IMR-90 (cell line): ENCODE measurements at regions not wholly inside any gene's neighbourhood (a gene's known extent, or its start where the extent isn't known, plus 50 kb on each side); places are given as distances from the start of the nearest gene placed in this dataset.

ENCODE experiments used
- ATAC-seq: fragments of 200-7000 bp; cut with Tn5 transposase; 2 replicates; pipeline ENCODE4 v1.9.1; 2020; ENCODE audit warnings: low read depth, mild to moderate bottlenecking, moderate library complexity
- BruUV-seq: library from RNA; stranded (reverse); fragments of 400-500 nt; replicated peaks from 2 replicates; lab custom pipeline; 2021; lab: Mats Ljungman, UMichigan
- CTCF ChIA-PET: fragments of 300-600 bp; formaldehyde crosslinking; extraction: SDS; loops from one replicate; lab custom pipeline; 2021; ENCODE audit warnings: antibody characterized with exemption; lab: Yijun Ruan, JAX
- POLR2A ChIA-PET: fragments of 300-600 bp; sonication (Branson Sonifier 250); formaldehyde crosslinking; loops from one replicate; lab custom pipeline; 2022; ENCODE audit warnings: antibody characterized with exemption; ENCODE audit not compliant: unreplicated experiment; lab: Charles Lee
- DNase-seq: peaks from one replicate; pipeline ENCODE4 v3.0.0; 2013
- H2AFZ ChIP-seq: replicated peaks from 2 replicates; pipeline ENCODE3; 2013; ENCODE audit warnings: low read length, mild to moderate bottlenecking; ENCODE audit not compliant: poor library complexity
- H2AK5ac ChIP-seq: 2 replicates; pipeline ENCODE4 v1.6.1; 2013; ENCODE audit warnings: low read depth, low read length, inconsistent platforms
- H2AK9ac ChIP-seq: replicated peaks from 2 replicates; pipeline ENCODE3; 2013; ENCODE audit warnings: mild to moderate bottlenecking, low read depth, low read length, moderate library complexity; ENCODE audit not compliant: poor library complexity
- H2BK120ac ChIP-seq: 2 replicates; pipeline ENCODE4 v1.6.1; 2013; ENCODE audit warnings: low read depth, low read length, inconsistent platforms
- H2BK15ac ChIP-seq: 3 replicates; pipeline ENCODE4 v1.6.1; 2013; ENCODE audit warnings: low read depth, low read length, inconsistent platforms
- H2BK20ac ChIP-seq: 2 replicates; pipeline ENCODE4 v1.6.1; 2013; ENCODE audit warnings: low read depth, mild to moderate bottlenecking, inconsistent platforms, low read length, moderate library complexity
- H2BK5ac ChIP-seq: 2 replicates; pipeline ENCODE4 v1.6.1; 2013; ENCODE audit warnings: mild to moderate bottlenecking, low read depth, low read length, inconsistent platforms; ENCODE audit not compliant: poor library complexity, severe bottlenecking
- H3K14ac ChIP-seq: replicated peaks from 2 replicates; pipeline ENCODE4 v1.6.1; 2013; ENCODE audit warnings: low read depth, low read length, inconsistent platforms
- H3K18ac ChIP-seq: 2 replicates; pipeline ENCODE4 v1.6.1; 2013; ENCODE audit warnings: low read depth, low read length, control low read depth
- H3K23ac ChIP-seq: 2 replicates; pipeline ENCODE4 v1.6.1; 2013; ENCODE audit warnings: low read depth, low read length, inconsistent platforms
- H3K27ac ChIP-seq: 2 replicates; pipeline ENCODE4 v1.5.1; 2013; ENCODE audit warnings: mild to moderate bottlenecking, control low read depth, low read length; ENCODE audit not compliant: insufficient read depth
- H3K27me3 ChIP-seq: 2 replicates; pipeline ENCODE4 v1.6.1; 2013; ENCODE audit warnings: low read length; ENCODE audit not compliant: control insufficient read depth, insufficient read depth
- H3K36me3 ChIP-seq: 2 replicates; pipeline ENCODE4 v1.6.1; 2013; ENCODE audit warnings: low read length, mixed read lengths; ENCODE audit not compliant: control insufficient read depth, insufficient read depth
- H3K4ac ChIP-seq: 2 replicates; pipeline ENCODE4 v1.6.1; 2013; ENCODE audit warnings: low read depth, low read length, inconsistent platforms
- H3K4me1 ChIP-seq: 2 replicates; pipeline ENCODE4 v1.6.1; 2013; ENCODE audit warnings: low read length, mixed read lengths; ENCODE audit not compliant: control insufficient read depth, insufficient read depth
- H3K4me2 ChIP-seq: 2 replicates; pipeline ENCODE4 v1.6.1; 2013; ENCODE audit warnings: low read depth, mild to moderate bottlenecking, control low read depth, low read length, moderate library complexity
- H3K4me3 ChIP-seq: 2 replicates; pipeline ENCODE4 v1.5.1; 2013; ENCODE audit warnings: low read depth, mild to moderate bottlenecking, control low read depth, low read length, moderate library complexity; ENCODE audit not compliant: insufficient read depth
- H3K56ac ChIP-seq: 2 replicates; pipeline ENCODE4 v1.6.1; 2013; ENCODE audit warnings: low read length, inconsistent platforms; ENCODE audit not compliant: insufficient read depth; ENCODE audit errors: extremely low read depth
- H3K79me1 ChIP-seq, 2 experiments: 2 replicates each; pipeline ENCODE4 v1.6.1; 2013; ENCODE audit warnings: low read length in 2 of 2, inconsistent platforms in 1 of 2, low read depth in 1 of 2
- H3K9ac ChIP-seq: 2 replicates; pipeline ENCODE4 v1.6.1; 2013; ENCODE audit warnings: low read depth, low read length, control low read depth
- H3K9me1 ChIP-seq: 2 replicates; pipeline ENCODE4 v1.6.1; 2013; ENCODE audit warnings: low read length, inconsistent platforms; ENCODE audit not compliant: insufficient read depth
- H3K9me3 ChIP-seq: 2 replicates; pipeline ENCODE4 v1.6.1; 2013; ENCODE audit warnings: low read length; ENCODE audit not compliant: control insufficient read depth, insufficient read depth
- H4K20me1 ChIP-seq: 2 replicates; pipeline ENCODE4 v1.6.1; 2013; ENCODE audit warnings: low read length, inconsistent platforms; ENCODE audit not compliant: insufficient read depth
- H4K5ac ChIP-seq: 2 replicates; pipeline ENCODE4 v1.6.1; 2013; ENCODE audit warnings: mild to moderate bottlenecking, low read depth, low read length, control low read depth
- H4K8ac ChIP-seq, 2 experiments: 2 replicates each; pipeline ENCODE4 v1.6.1; 2013; ENCODE audit warnings: low read depth in 2 of 2, low read length in 2 of 2, control low read depth in 1 of 2, inconsistent platforms in 1 of 2
- H4K91ac ChIP-seq: 2 replicates; pipeline ENCODE4 v1.6.1; 2013; ENCODE audit warnings: low read depth, low read length, inconsistent platforms; ENCODE audit not compliant: insufficient read depth
- MAFK ChIP-seq: IDR thresholded peaks from 2 replicates; pipeline ENCODE4 v1.6.1; 2012; ENCODE audit warnings: low read depth, low read length, improper control_type of control experiment
- POLR2A ChIP-seq: IDR thresholded peaks from 2 replicates; pipeline ENCODE4 v1.6.1; 2012; ENCODE audit warnings: mild to moderate bottlenecking, low read depth, low read length
- dilution Hi-C: fragments of 300-500 bp; cut with HindIII; formaldehyde crosslinking; loops from one replicate; pipeline ENCODE4 v1.14.3; 2018; ENCODE audit warnings: low sequenced_read_pairs; ENCODE audit not compliant: unreplicated experiment
- in situ Hi-C: fragments of 300-500 bp; cut with MboI; formaldehyde crosslinking; loops from 3 replicates; pipeline ENCODE4 v1.14.3; 2019; ENCODE audit warnings: low sequenced_read_pairs, inconsistent platforms, mixed read lengths
- intact Hi-C: fragments of 100-400 bp; cut with micrococcal nuclease; formaldehyde crosslinking; loops from 2 replicates; pipeline ENCODE4 v1.10.0; 2022

DNA sequence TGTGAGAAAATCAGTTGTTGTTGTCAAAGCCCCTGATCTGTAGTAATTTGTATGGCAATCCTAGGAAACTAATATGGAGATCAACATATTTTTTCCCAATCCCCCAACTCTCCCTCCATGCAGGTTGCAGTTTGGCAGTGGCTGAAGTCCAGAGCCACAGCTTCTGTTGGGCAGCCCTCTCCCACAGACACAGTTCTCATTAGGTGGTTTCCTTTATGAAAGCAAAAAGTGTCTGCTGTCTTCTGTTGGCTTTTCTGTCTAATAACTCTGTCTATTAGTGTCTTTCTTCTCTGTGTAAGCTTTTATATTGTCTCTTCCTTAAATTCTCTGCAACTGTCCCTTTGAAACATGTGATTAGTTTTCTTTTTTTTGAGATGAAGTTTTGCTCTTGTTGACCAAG, 914.3 kb upstream of the NCAM2 start:
- CTCF ChIA-PET: no interaction called here
- Histone ChIP-seq H3K4me1 (no peaks in the 10 kb centered on the region), H2AFZ (no peak overlapping the region), H3K36me3 (no peaks in the 10 kb centered on the region), H2BK5ac (no peak overlapping the region), H3K9ac (no peak overlapping the region), H2AK9ac (no peak overlapping the region), H3K4me2 (no peak overlapping the region), H2BK20ac (no peak overlapping the region), H4K20me1 (no peaks in the 10 kb centered on the region), H3K23ac (no peak overlapping the region), H3K14ac (no peak overlapping the region), H4K91ac (no peak overlapping the region), H3K4ac (no peak overlapping the region), H3K27me3 (no peaks in the 10 kb centered on the region), H4K8ac (no peak overlapping the region), H2BK120ac (no peak overlapping the region), H3K9me1 (no peaks in the 10 kb centered on the region), H2AK5ac (no peak overlapping the region), H3K4me3 (no peak overlapping the region), H3K27ac (no peak overlapping the region), H3K18ac (no peak overlapping the region), H4K5ac (no peak overlapping the region), H3K79me1 (no peaks in the 10 kb centered on the region), H3K56ac (no peak overlapping the region), H3K9me3 (peaks cover 9% of the 10 kb centered on the region), H2BK15ac (no peak overlapping the region)
- intact Hi-C loops (no loop called here), in situ Hi-C loops (no loop called here), dilution Hi-C loops (no loop called here)
- ATAC-seq: no peak
- no peak for TF ChIP-seq POLR2A
- no peak for TF ChIP-seq MAFK
- no peak for DNase-seq
- BruUV-seq: no TSS peak
- POLR2A ChIA-PET: no interaction called here
